ENCODE measurements at regions not wholly inside any gene's neighbourhood (a gene's known extent, or its start where the extent isn't known, plus 50 kb on each side); places are given as distances from the start of the nearest gene placed in this dataset.

DNA sequence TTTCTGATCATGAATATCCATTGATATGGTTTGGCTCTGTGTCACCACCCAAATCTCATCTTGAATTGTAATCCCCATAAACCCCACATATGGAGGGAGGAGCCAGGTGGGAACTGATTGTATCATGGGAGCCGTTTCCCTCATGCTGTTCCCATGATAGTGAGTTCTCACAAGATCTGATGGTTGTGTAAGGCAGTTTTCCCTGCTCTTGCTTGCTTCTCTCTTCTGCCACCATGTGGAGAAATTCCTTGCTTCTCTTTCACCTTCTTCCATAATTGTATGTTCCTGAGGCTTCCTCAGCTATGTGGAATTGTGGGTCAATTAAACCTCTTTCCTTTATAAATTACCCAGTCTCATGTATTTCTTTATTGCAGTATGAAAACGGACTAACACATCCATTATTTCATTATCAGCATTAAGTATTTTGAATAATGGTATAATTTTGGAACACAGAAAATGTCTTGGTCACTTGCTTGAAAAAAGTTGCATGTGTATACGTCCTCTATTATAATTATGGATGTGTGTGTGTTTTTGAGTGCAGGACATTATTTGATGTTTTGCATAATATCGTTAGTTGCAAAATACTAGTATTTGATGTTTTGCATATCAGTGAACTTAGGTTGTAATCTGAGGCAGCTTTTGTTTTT is 334.6 kb downstream of the PCDH10 start (continued):
- TF ChIP-seq ZNF174 (tag by site-specific recombination; IDR thresholded peaks at IDR 0.05), result no peak
- no peak for TF ChIP-seq ZNF558 (tag by site-specific recombination; IDR thresholded peaks at IDR 0.05)
- TF ChIP-seq ZNF221 (tag by site-specific recombination; IDR thresholded peaks at IDR 0.05; ENCODE audit: borderline replicate concordance), result no peak
- TF ChIP-seq MYNN (tag by site-specific recombination; IDR thresholded peaks at IDR 0.05; ENCODE audit: borderline replicate concordance), result no peak
- TF ChIP-seq, protein P1, sequence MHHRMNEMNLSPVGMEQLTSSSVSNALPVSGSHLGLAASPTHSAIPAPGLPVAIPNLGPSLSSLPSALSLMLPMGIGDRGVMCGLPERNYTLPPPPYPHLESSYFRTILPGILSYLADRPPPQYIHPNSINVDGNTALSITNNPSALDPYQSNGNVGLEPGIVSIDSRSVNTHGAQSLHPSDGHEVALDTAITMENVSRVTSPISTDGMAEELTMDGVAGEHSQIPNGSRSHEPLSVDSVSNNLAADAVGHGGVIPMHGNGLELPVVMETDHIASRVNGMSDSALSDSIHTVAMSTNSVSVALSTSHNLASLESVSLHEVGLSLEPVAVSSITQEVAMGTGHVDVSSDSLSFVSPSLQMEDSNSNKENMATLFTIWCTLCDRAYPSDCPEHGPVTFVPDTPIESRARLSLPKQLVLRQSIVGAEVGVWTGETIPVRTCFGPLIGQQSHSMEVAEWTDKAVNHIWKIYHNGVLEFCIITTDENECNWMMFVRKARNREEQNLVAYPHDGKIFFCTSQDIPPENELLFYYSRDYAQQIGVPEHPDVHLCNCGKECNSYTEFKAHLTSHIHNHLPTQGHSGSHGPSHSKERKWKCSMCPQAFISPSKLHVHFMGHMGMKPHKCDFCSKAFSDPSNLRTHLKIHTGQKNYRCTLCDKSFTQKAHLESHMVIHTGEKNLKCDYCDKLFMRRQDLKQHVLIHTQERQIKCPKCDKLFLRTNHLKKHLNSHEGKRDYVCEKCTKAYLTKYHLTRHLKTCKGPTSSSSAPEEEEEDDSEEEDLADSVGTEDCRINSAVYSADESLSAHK (tag by site-specific recombination; IDR thresholded peaks at IDR 0.05), result no peak
- TF ChIP-seq, protein P2, sequence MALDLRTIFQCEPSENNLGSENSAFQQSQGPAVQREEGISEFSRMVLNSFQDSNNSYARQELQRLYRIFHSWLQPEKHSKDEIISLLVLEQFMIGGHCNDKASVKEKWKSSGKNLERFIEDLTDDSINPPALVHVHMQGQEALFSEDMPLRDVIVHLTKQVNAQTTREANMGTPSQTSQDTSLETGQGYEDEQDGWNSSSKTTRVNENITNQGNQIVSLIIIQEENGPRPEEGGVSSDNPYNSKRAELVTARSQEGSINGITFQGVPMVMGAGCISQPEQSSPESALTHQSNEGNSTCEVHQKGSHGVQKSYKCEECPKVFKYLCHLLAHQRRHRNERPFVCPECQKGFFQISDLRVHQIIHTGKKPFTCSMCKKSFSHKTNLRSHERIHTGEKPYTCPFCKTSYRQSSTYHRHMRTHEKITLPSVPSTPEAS (tag by site-specific recombination; IDR thresholded peaks at IDR 0.05), result no peak
- TF ChIP-seq, protein P3, sequence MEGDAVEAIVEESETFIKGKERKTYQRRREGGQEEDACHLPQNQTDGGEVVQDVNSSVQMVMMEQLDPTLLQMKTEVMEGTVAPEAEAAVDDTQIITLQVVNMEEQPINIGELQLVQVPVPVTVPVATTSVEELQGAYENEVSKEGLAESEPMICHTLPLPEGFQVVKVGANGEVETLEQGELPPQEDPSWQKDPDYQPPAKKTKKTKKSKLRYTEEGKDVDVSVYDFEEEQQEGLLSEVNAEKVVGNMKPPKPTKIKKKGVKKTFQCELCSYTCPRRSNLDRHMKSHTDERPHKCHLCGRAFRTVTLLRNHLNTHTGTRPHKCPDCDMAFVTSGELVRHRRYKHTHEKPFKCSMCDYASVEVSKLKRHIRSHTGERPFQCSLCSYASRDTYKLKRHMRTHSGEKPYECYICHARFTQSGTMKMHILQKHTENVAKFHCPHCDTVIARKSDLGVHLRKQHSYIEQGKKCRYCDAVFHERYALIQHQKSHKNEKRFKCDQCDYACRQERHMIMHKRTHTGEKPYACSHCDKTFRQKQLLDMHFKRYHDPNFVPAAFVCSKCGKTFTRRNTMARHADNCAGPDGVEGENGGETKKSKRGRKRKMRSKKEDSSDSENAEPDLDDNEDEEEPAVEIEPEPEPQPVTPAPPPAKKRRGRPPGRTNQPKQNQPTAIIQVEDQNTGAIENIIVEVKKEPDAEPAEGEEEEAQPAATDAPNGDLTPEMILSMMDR (tag by site-specific recombination; IDR thresholded peaks at IDR 0.05), result peak; percentile 15; the same call in 1 of the 2 replicates

DNA sequence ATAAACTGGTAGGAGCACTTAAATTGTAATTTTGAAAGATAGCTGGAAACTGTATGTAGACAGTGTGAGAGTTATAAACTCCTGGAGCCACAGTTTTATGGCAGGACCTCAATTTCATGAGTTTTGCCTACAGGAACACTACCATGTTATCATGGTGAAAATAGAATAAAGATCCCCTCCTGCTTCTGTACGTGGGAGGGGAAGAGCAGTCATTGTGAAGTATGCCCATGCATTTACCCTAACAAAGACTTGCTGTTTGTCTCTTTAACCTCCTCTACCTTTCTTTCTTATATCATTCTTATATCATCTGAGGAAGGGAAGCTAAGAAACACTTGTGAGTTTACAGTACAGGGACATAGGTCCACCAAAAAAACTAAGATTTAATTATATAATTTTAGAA is 327.0 kb downstream of the PCDH10 start:
- Histone ChIP-seq H3K36me3 (ENCODE audit: control insufficient read depth in 2 of 2, insufficient read depth in 1 of 2, low read length in 2 of 2) (no peaks in the 10 kb centered on the region), H3K9me3 (ENCODE audit: control insufficient read depth, insufficient read depth, low read depth, low read length) (no peaks in the 10 kb centered on the region), H3K27ac (ENCODE audit: extremely low read depth, low read depth, low read length) (no peak overlapping the region), H3K4me1 (ENCODE audit: control insufficient read depth, insufficient read depth, low read length) (no peaks in the 10 kb centered on the region), H3K4me3 (ENCODE audit: low read depth, low read length) (no peak overlapping the region)
- TF ChIP-seq ZNF48 (tag by site-specific recombination; IDR thresholded peaks at IDR 0.05), result no peak
- no peak for TF ChIP-seq ZSCAN23 (tag by site-specific recombination; IDR thresholded peaks at IDR 0.05)
- TF ChIP-seq ZNF670 (tag by site-specific recombination; IDR thresholded peaks at IDR 0.05; ENCODE audit: low read depth), result no peak
- TF ChIP-seq, protein P4, sequence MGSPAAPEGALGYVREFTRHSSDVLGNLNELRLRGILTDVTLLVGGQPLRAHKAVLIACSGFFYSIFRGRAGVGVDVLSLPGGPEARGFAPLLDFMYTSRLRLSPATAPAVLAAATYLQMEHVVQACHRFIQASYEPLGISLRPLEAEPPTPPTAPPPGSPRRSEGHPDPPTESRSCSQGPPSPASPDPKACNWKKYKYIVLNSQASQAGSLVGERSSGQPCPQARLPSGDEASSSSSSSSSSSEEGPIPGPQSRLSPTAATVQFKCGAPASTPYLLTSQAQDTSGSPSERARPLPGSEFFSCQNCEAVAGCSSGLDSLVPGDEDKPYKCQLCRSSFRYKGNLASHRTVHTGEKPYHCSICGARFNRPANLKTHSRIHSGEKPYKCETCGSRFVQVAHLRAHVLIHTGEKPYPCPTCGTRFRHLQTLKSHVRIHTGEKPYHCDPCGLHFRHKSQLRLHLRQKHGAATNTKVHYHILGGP (tag by site-specific recombination; IDR thresholded peaks at IDR 0.05), result no peak
- TF ChIP-seq ZNF529 (tag by site-specific recombination; IDR thresholded peaks at IDR 0.05; ENCODE audit: insufficient replicate concordance), result no peak
- TF ChIP-seq, protein P5, sequence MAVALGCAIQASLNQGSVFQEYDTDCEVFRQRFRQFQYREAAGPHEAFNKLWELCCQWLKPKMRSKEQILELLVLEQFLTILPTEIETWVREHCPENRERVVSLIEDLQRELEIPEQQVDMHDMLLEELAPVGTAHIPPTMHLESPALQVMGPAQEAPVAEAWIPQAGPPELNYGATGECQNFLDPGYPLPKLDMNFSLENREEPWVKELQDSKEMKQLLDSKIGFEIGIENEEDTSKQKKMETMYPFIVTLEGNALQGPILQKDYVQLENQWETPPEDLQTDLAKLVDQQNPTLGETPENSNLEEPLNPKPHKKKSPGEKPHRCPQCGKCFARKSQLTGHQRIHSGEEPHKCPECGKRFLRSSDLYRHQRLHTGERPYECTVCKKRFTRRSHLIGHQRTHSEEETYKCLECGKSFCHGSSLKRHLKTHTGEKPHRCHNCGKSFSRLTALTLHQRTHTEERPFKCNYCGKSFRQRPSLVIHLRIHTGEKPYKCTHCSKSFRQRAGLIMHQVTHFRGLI (tag by site-specific recombination; IDR thresholded peaks at IDR 0.05), result no peak
- TF ChIP-seq, protein P6, sequence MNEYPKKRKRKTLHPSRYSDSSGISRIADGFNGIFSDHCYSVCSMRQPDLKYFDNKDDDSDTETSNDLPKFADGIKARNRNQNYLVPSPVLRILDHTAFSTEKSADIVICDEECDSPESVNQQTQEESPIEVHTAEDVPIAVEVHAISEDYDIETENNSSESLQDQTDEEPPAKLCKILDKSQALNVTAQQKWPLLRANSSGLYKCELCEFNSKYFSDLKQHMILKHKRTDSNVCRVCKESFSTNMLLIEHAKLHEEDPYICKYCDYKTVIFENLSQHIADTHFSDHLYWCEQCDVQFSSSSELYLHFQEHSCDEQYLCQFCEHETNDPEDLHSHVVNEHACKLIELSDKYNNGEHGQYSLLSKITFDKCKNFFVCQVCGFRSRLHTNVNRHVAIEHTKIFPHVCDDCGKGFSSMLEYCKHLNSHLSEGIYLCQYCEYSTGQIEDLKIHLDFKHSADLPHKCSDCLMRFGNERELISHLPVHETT (tag by site-specific recombination; IDR thresholded peaks at IDR 0.05), result no peak
- no peak for TF ChIP-seq ZBTB1 (tag by site-specific recombination; IDR thresholded peaks at IDR 0.05)
- POLR2A ChIA-PET, result no interaction called here
- CTCF ChIA-PET, result interaction anchor here (0.8 kb wide), 1 partner anchor 323 kb away, joined by 3 read pairs; no protein-coding TSS in a partner anchor
